Neutrophil (primary cell): ENCODE measurements at regions not wholly inside any gene's neighbourhood (a gene's known extent, or its start where the extent isn't known, plus 50 kb on each side); places are given as distances from the start of the nearest gene placed in this dataset.

Experiments
- H3K27ac ChIP-seq: fragments of 200-600 bp; sonication (generic); 2 replicates; pipeline ENCODE4 v1.5.1; 2016; ENCODE audit warnings: mild to moderate bottlenecking, moderate library complexity
- H3K27me3 ChIP-seq: fragments of 200-600 bp; sonication (generic); 2 replicates; pipeline ENCODE4 v1.6.0; 2016; ENCODE audit warnings: mild to moderate bottlenecking
- H3K36me3 ChIP-seq: fragments of 200-600 bp; sonication (generic); 2 replicates; pipeline ENCODE4 v1.5.1; 2017
- H3K4me1 ChIP-seq, 2 experiments: fragments of 200-600 bp in 1 of 2; sonication (generic) in 1 of 2; 1 replicate in 1 of 2; 2 replicates in 1 of 2; pipeline versions ENCODE4 v1.5.1 to v1.6.1; 2013 to 2016; ENCODE audit warnings: low read depth in 1 of 2, low read length in 1 of 2, mild to moderate bottlenecking in 1 of 2, moderate library complexity in 1 of 2; ENCODE audit not compliant: control insufficient read depth in 1 of 2, insufficient read depth in 1 of 2
- H3K4me3 ChIP-seq, 2 experiments: fragments of 200-600 bp in 1 of 2; sonication (generic) in 1 of 2; 1 replicate in 1 of 2; 2 replicates in 1 of 2; pipeline ENCODE4 v1.5.1; 2013 to 2016; ENCODE audit warnings: low read depth in 1 of 2, low read length in 1 of 2, mild to moderate bottlenecking in 1 of 2, moderate library complexity in 1 of 2
- H3K9me3 ChIP-seq: fragments of 200-600 bp; sonication (generic); 2 replicates; pipeline ENCODE4 v1.5.1; 2016
- CTCF ChIP-seq: fragments of 200-600 bp; sonication (generic); IDR thresholded peaks from 2 replicates; pipeline ENCODE4 v1.5.1; 2016; ENCODE audit warnings: antibody characterized with exemption

- no peak for TF ChIP-seq CTCF
- Histone ChIP-seq H3K9me3 (no peaks in the 10 kb centered on the region), H3K4me1 (no peaks in the 10 kb centered on the region), H3K4me3 (no peak overlapping the region), H3K36me3 (no peaks in the 10 kb centered on the region), H3K27ac (no peak overlapping the region), H3K27me3 (no peaks in the 10 kb centered on the region)
Observed at GRCh38 chr21:27683292-27683691, 716.4 kb upstream of the ADAMTS5 start.

- no peak for TF ChIP-seq CTCF
- Histone ChIP-seq H3K27me3 (no peaks in the 10 kb centered on the region), H3K4me1 (no peaks in the 10 kb centered on the region), H3K9me3 (no peaks in the 10 kb centered on the region), H3K27ac (no peak overlapping the region), H3K36me3 (no peaks in the 10 kb centered on the region), H3K4me3 (no peak overlapping the region)
Observed at GRCh38 chr21:27681841-27682240, 715.0 kb upstream of the ADAMTS5 start.

- Histone ChIP-seq H3K9me3 (no peaks in the 10 kb centered on the region), H3K36me3 (no peaks in the 10 kb centered on the region), H3K4me3 (no peak overlapping the region), H3K27ac (no peak overlapping the region), H3K27me3 (no peaks in the 10 kb centered on the region), H3K4me1 (no peaks in the 10 kb centered on the region)
- TF ChIP-seq CTCF = no peak
Observed at GRCh38 chr21:27681038-27681437, 714.1 kb upstream of the ADAMTS5 start.

- H3K9me3 ChIP-seq = no peaks in the 10 kb centered on the region
- TF ChIP-seq CTCF = no peak
- H3K27me3 ChIP-seq = no peaks in the 10 kb centered on the region
- no peaks in the 10 kb centered on the region for H3K4me1 ChIP-seq
- no peaks in the 10 kb centered on the region for H3K36me3 ChIP-seq
- H3K27ac ChIP-seq = no peak overlapping the region
- H3K4me3 ChIP-seq = no peak overlapping the region
Observed at GRCh38 chr21:27680181-27680580, 713.3 kb upstream of the ADAMTS5 start.

- no peak for TF ChIP-seq CTCF
- H3K36me3 ChIP-seq = no peaks in the 10 kb centered on the region
- no peak overlapping the region for H3K27ac ChIP-seq
- no peaks in the 10 kb centered on the region for H3K9me3 ChIP-seq
- H3K4me3 ChIP-seq = no peak overlapping the region
- no peaks in the 10 kb centered on the region for H3K27me3 ChIP-seq
- no peaks in the 10 kb centered on the region for H3K4me1 ChIP-seq
Observed at GRCh38 chr21:27678511-27678910, 711.6 kb upstream of the ADAMTS5 start.

- H3K27me3 ChIP-seq = no peaks in the 10 kb centered on the region
- no peak overlapping the region for H3K27ac ChIP-seq
- no peaks in the 10 kb centered on the region for H3K9me3 ChIP-seq
- H3K4me1 ChIP-seq = no peaks in the 10 kb centered on the region
- no peak for TF ChIP-seq CTCF
- H3K36me3 ChIP-seq = no peaks in the 10 kb centered on the region
- no peak overlapping the region for H3K4me3 ChIP-seq
Observed at GRCh38 chr21:27677546-27677945, 710.7 kb upstream of the ADAMTS5 start.
